HG03442 (cell line): ENCODE measurements at regions not wholly inside any gene's neighbourhood (a gene's known extent, or its start where the extent isn't known, plus 50 kb on each side); places are given as distances from the start of the nearest gene placed in this dataset.

Experiments used
- ATAC-seq: cut with Tn5 transposase; IDR thresholded peaks from one replicate; pipeline ENCODE4 v1.9.1; 2021; ENCODE audit warnings: mild to moderate bottlenecking, moderate library complexity; ENCODE audit not compliant: unreplicated experiment

DNA sequence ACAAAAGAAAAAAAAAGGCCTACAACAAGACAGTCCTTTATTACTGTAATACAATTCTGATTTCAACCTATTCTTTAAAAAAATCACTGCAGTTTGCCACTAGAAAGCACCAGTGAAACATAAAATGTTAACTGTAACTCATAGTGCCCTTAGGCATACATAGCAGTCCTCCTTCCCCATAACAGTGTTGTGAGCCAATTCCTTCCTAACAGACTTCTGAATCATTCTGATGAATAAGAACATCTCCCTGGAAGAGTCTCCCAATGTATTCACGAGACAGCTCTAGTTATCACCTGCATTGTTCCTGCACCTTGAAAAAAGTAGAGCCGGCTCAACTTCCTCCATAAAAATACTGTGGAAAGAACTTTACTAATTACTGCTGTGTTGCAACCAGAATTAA, 213.6 kb upstream of the FSCB start:
- ATAC-seq = no peak

DNA sequence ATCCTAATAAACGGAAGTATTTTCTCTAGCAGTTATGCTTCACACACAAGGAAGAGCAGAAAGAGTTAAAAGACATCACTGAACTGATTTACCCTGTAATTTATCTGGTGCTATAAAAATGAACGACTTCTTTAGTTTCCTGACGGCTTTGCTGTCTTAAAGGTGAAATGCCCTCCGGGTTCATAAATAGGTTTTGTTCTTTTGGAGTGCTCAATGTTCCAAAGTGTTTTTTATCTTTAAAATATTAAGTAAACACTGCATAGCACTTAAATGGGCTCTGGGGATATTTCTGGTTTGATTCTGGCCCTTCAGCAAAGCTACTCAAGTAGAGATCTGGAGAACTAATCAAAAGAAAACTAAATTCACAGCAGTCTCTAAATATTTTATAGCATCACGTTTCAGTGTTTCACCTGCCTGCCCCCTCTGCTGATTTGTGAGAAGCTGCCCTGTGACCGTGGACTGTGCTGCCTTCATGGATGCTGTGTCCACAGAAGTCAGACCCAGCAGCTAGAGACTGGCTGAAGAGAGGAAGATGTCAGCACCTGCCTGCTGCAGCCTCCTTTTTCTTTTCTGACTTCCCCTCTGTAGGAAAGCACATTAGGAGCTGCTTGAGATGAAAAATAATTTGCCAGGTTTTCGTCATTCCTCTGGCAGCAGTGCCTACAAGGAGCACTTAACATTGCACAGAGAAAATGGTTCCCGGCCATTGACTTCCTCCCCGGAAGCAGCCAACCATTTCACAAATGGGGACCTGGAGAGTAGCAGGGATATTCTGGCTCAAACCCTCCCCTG, 205.1 kb upstream of the FSCB start:
- ATAC-seq = no peak

DNA sequence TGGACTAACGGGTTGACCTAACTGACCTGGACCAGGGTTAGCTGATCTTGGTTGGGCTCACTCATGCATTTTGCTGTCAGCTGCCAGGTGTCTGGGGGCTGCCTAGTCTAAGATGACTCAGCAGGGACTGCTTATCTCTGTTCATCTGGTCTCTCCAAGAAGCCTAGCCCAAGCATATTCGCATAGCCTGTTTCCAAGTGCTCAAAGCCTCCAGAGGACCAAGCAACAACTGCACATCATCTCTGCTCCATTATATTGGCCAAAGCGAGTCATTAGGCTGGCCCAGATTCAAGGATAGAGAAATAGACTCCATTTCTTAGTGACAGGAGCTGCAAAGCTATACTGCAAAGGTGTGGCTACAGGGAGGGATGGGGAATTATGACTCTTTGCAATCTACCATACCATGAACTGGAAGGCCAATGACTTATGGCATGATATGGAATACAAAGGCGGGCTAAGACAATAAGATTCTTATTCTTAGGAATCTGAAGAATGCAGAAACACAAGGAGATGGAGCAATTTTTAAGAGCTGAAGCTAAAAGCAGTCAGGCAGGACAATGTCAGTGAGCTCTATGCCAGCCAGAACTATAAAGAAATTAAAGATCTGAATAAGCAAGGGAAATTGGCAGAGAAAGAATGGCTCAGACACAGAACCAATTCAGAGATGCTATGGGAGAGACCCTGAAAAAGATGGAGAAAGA, 194.6 kb upstream of the FSCB start:
- ATAC-seq = no peak

- no peak for ATAC-seq
Observed at GRCh38 chr14:44700694-44701093, 193.6 kb upstream of the FSCB start.

DNA sequence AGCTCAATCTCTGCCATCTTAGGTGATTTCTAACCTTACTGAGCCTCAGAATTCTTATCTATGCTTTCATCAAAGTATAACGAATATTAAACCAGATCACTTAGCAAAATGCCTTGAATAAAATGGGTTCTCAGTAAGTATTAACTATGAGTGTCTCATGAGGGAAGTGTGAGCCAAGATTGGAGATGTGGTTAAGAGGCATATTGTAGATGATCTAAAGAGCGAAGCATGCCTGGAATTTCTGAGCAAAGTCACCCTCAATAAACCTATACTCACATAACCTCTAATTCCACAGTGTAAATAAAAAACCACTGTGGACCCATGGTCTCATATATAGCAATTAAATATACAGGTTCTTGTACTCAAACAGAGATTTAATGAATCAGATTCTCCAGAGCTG, 193.1 kb upstream of the FSCB start:
- ATAC-seq = no peak

DNA sequence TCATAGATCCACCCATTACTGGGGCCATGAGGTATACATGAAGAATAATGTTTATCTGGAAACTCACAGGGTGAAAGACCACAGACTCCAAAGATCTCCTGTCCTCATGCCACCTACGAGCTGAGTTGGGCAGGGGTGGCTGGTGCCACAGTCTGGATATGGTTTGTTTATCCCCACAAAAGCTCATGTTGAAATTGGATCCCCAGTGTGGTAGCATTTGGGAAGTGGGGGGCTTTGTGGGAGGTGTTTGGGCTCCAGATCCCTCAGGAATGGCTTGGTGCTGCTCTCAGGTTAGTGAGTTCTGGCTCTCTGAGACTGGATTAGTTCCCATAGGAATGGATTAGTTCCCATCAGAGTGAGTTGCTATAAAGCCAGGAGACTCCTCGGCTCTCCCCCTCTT, 192.3 kb upstream of the FSCB start:
- ATAC-seq = no peak

DNA sequence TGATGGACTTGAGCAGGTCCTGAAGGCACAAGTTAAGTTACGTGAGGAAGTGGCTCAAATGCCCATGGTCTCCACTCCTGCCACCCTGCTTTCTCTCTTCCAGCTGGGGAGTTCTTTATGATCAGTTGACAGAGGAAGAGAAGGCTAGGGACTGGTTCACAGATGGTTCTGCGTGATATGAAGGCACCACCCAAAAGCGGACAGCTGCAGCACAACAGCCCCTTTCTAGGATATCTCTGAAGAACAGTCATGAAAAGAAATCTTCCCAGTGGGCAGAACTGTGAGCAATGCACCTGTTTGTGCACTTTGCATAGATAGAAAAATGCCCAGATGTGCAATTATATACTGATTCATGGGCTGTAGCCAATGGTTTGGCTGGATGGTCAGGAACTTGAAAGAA, 162.4 kb upstream of the FSCB start:
- ATAC-seq = no peak

- ATAC-seq = no peak
Observed at GRCh38 chr14:44663136-44663535, 156.1 kb upstream of the FSCB start.

DNA sequence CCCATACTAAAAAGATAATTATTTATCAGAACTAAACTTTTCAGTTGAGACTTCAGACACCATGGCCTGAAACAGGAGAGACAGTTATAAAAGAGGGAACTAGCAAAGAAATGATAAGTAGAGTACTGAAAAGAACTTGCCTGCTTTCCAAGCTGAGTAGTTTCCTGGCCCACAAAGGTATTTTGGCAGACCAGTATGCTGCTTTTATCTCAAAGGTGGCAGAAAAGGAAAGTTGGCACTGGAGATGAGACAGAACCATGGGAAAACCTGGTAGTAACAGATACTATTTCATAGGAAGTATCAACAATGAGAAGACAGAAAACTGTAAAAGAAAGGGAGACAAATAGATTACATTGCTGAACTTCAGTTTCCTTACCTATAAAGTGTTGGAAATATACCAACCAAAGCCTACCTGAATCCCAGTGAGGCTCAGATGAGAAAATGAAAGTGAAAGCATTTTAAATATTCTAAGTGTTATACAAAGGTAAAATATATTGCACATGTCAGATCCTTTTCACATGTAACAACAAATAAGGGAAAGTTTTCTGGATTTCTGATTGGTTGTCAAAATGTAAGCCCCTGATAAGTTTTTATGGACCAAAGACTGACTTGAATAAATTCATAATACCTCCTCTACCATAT, 155.3 kb upstream of the FSCB start:
- ATAC-seq = no peak

- ATAC-seq = no peak
Observed at GRCh38 chr14:44658389-44658696, 151.3 kb upstream of the FSCB start.

GRCh38 chr14:44657696-44658388, 150.8 kb upstream of the FSCB start:
- ATAC-seq = no peak

- no peak for ATAC-seq
Observed at GRCh38 chr14:44657203-44657602, 150.1 kb upstream of the FSCB start.

DNA sequence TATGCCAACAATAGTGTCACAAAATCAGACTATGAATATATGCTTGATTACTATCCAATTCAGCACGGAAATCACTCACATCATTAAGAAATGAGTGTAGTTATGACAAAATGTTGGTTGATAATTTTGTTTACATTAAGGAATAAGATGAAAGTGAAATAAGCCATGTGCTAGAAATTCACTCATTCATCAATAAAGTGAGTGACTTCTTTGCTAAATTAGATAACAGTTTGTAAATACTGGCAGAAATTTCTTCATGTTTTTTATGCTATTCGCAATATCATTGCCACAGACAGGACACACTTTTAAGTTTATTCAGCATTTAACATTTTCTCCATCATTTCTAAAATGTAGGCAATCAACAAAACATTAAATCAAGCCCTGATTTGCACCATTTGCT, 147.5 kb upstream of the FSCB start:
- ATAC-seq = no peak

- ATAC-seq = no peak
Observed at GRCh38 chr14:44653641-44654040, 146.6 kb upstream of the FSCB start.

DNA sequence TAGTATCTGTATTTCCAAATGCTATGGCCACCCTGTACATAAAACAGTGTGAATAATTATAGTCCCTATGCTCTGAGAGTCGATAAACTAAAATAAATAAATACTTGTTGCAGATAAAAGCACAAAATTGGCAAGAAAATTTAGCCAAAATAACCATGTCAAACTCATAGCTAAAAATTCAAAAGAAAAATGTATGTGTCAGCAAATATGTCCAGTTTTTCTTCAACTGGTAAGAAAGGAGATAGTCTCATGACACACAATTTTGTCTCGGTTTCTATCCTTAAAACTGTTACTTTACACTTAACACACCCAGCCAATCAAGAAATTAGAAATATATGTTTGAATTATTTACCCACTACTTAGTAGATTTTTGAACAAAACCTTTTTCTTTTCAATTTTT, 145.6 kb upstream of the FSCB start:
- ATAC-seq = no peak

DNA sequence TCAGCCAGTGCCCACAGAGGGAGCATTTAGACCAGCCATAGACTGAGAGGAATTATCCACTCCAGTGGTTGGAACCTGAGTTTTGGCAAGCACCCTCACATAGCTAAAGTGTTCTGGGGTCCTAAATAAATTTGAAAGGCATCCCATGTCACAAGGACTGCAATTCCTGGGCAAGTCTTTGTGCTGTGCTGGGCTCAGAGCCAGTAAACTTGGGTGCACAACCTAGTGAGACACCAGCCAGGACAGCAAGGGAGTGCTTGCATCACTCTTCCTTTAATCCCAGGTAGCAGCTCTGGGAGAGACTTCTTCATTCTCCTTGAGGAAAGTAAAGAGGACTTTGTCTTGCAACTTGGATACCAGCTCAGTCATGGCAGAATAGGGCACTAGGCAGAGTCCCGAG, 142.0 kb upstream of the FSCB start:
- ATAC-seq = no peak

DNA sequence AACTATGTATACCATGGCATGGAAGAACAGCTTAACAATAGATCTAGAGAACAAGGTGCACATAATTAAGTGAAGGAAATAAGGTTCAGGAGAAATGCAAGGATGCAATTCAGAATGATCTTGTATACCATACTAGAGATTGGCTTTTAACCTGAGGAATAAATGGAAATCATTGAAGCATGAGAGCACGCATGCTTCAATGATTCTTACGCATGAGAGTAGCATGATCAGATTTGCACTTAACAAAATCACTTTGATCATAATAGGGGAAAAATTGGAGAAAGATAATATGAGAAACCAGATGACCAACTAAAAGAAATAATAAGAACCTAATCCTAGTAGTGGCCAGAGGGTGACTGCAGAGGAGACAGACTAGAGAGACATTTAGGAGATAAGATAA, 133.3 kb upstream of the FSCB start:
- ATAC-seq = no peak

- ATAC-seq = no peak
Observed at GRCh38 chr14:44639781-44640385, 132.8 kb upstream of the FSCB start.

DNA sequence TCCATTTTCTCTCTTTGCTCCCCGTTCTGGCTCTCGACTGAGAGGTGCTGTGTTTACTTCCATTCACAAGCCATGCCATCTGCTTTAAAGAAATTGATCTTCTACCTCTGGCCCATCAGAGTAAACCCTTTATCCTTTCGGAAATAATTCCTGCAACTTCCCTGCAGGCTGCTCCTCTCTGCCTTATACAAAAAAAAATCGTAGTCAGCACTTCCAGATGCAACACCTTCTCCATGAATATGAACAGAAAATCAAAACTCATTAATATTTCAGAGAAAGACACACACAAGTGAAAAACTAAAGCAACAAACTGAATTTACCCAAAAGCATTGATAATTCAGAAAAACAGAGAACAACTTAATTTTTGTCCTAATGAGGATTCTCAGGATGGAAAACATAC, 127.6 kb upstream of the FSCB start:
- no peak for ATAC-seq

DNA sequence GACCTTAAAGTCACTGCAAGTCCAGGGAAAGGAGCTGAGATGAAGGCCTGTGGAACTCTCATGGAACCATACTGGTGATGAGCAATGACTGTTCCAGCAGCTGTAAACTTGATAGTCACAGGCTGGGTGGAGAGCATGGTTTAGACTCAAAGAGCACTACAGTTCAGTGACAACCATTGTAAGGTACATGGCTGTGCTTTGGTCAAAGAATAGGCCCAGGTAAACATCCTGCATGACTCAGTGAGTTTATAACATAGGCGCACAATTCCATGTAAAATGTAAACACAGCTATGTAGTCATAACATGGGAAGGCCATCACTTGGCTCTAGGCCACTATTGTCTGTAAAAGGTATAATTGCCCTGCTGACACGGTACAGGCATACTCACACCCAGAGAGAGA, 119.3 kb upstream of the FSCB start:
- ATAC-seq = no peak

GRCh38 chr14:44625098-44625497, 118.0 kb upstream of the FSCB start:
- ATAC-seq = no peak
